ENCODE measurements at regions not wholly inside any gene's neighbourhood (a gene's known extent, or its start where the extent isn't known, plus 50 kb on each side); places are given as distances from the start of the nearest gene placed in this dataset.

DNA sequence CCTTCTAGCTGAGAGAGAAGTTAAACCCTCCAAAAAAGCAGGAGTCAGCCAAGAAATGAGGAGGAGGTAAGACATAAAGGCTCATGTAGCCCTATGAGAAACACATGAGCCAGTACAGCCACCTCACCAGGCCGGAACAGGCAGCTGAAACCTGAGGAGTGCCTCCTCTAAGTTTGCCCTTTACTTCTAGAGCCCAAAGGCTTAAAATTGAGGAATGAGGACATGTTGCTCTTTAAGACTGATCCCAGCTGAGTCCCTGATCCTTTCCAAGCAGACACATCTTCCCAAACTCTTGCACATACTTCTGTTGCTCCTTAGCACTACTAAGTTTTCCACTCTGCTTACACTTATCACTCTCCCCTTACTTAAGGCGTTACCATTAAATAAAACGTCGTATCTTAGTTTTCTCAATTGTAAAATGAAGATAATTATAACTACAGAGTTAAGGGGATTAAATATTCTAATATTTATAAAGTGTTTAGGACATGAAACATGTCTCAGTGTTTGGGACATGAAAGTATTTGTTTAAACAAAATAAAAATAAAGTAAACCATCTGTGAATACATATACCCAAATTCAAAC is 124.0 kb downstream of the OGFRL1 start:
- no peak for TF ChIP-seq EZH2 (IDR thresholded peaks at IDR 0.05; ENCODE audit: borderline replicate concordance, low read depth, low read length, severe bottlenecking)
- TF ChIP-seq, protein P1, sequence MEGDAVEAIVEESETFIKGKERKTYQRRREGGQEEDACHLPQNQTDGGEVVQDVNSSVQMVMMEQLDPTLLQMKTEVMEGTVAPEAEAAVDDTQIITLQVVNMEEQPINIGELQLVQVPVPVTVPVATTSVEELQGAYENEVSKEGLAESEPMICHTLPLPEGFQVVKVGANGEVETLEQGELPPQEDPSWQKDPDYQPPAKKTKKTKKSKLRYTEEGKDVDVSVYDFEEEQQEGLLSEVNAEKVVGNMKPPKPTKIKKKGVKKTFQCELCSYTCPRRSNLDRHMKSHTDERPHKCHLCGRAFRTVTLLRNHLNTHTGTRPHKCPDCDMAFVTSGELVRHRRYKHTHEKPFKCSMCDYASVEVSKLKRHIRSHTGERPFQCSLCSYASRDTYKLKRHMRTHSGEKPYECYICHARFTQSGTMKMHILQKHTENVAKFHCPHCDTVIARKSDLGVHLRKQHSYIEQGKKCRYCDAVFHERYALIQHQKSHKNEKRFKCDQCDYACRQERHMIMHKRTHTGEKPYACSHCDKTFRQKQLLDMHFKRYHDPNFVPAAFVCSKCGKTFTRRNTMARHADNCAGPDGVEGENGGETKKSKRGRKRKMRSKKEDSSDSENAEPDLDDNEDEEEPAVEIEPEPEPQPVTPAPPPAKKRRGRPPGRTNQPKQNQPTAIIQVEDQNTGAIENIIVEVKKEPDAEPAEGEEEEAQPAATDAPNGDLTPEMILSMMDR (IDR thresholded peaks at IDR 0.05; ENCODE audit: borderline replicate concordance, extremely low read depth, low read length, poor library complexity, severe bottlenecking), result no peak

All from DND-41 (cell line).